ENCODE measurements at regions not wholly inside any gene's neighbourhood (a gene's known extent, or its start where the extent isn't known, plus 50 kb on each side); places are given as distances from the start of the nearest gene placed in this dataset.

DNA sequence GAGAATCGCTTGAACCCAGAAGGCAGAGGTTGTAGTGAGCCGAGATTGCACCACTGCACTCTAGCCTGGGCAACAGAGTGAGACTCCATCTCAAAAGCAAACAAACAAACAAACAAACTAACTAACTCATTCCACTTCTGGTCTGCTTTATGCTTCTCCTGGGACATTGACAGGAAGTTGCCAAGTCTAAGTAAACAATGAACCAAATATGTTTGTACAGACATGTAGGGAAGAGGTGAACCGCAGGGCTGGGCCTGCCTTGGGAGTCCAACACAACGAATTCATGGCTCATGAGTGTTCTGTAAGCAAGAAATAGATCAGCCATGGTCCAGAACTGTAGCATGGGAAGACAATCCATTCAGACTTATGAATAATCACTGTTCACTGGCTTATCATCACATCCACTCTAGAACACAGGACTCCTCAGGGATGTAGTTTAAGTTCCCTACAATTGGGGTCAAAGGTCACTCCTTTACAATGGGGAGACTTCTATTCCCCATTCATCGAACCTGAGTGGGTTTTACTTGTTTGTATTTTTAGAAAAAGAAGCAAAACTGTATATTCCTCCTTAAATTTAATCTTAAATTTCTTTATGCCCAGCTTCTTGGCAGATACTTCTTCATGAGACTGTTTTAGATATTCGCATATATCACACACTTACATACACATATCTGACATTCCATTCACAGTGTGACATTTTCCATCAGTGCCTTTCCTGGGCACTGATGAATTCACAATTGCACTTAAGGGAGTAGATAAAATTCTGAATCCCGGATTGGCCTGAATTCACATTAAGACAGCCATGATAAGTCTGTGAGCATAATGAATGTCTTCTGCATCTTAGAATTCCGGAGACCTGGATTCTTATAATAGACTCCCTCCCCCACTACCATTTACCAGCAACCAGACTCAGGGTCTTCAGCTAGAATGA lies 159.1 kb upstream of the EEPD1 start:
- TF ChIP-seq, protein P1, sequence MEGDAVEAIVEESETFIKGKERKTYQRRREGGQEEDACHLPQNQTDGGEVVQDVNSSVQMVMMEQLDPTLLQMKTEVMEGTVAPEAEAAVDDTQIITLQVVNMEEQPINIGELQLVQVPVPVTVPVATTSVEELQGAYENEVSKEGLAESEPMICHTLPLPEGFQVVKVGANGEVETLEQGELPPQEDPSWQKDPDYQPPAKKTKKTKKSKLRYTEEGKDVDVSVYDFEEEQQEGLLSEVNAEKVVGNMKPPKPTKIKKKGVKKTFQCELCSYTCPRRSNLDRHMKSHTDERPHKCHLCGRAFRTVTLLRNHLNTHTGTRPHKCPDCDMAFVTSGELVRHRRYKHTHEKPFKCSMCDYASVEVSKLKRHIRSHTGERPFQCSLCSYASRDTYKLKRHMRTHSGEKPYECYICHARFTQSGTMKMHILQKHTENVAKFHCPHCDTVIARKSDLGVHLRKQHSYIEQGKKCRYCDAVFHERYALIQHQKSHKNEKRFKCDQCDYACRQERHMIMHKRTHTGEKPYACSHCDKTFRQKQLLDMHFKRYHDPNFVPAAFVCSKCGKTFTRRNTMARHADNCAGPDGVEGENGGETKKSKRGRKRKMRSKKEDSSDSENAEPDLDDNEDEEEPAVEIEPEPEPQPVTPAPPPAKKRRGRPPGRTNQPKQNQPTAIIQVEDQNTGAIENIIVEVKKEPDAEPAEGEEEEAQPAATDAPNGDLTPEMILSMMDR (IDR thresholded peaks at IDR 0.05; ENCODE audit: low read depth, low read length, missing control alignments), result no peak

DNA sequence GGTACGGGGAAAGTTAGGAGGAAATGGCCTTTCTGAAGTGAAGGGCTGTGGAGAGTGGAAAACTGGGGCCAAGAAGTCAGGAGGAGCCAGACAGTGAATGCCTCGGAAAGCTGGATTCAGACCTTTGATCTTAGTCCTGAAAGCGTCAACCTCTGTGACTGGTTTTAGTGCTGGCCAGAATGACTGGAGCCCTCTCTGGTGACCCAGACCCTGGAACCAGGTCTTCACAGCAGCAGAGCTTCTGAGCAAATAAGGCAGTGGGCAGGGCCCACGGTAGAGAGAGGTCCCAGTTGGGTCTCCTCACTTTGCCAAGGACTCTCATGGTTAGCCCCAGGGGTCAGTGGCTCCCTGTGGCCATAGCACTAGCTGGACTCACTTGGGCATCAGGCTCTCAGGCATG lies 157.7 kb upstream of the EEPD1 start:
- in situ Hi-C loops (cut with HindIII; ENCODE audit: low pct_ligation_motif_present, low sequenced_read_pairs), result loop anchor here (25.0 kb wide), 1 partner anchor 317 kb away; no protein-coding TSS in a partner anchor
- TF ChIP-seq, protein P1 (IDR thresholded peaks at IDR 0.05; ENCODE audit: low read depth, low read length, missing control alignments), result no peak
- no peaks in the 10 kb centered on the region for H3K36me3 ChIP-seq (replicated peaks)
- no peak overlapping the region for H3K27ac ChIP-seq
- no peak overlapping the region for H3K4me3 ChIP-seq (ENCODE audit: low read depth, low read length)
- no peaks in the 10 kb centered on the region for H3K27me3 ChIP-seq (replicated peaks)
- no peak for DNase-seq

More for the DNA sequence above, 159.1 kb upstream of the EEPD1 start:
- in situ Hi-C loops (cut with HindIII; ENCODE audit: low pct_ligation_motif_present, low sequenced_read_pairs), result loop anchor here (25.0 kb wide), 1 partner anchor 318 kb away; no protein-coding TSS in a partner anchor
- H3K4me3 ChIP-seq (ENCODE audit: low read depth, low read length), result no peak overlapping the region
- no peaks in the 10 kb centered on the region for H3K36me3 ChIP-seq (replicated peaks)
- H3K27me3 ChIP-seq (replicated peaks), result no peaks in the 10 kb centered on the region
- no peak overlapping the region for H3K27ac ChIP-seq
- peak; percentile 47 for DNase-seq

DNA sequence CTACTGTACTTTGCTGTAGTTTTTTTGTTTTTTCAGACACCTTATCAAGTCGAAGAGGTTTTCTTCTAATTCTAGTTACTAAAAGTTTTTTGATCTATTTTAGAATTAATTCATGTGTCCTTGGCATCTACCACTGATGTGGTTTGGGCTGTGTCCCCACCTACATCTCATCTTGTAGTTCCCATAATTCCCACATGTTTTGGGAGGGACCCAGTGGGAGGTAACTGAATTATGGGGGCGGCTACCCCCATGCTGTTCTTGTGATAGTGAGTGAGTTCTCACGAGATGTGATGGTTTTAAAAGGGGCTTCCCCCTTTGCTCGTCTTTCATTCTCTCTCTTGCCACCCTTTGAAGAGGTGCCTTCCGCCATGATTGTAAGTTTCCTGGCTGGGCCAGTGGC lies 154.6 kb upstream of the EEPD1 start:
- in situ Hi-C loops (cut with HindIII; ENCODE audit: low pct_ligation_motif_present, low sequenced_read_pairs), result loop anchor here (25.0 kb wide), 1 partner anchor 314 kb away; no protein-coding TSS in a partner anchor
- TF ChIP-seq, protein P1 (IDR thresholded peaks at IDR 0.05; ENCODE audit: low read depth, low read length, missing control alignments), result no peak
- H3K27ac ChIP-seq, result no peak overlapping the region

DNA sequence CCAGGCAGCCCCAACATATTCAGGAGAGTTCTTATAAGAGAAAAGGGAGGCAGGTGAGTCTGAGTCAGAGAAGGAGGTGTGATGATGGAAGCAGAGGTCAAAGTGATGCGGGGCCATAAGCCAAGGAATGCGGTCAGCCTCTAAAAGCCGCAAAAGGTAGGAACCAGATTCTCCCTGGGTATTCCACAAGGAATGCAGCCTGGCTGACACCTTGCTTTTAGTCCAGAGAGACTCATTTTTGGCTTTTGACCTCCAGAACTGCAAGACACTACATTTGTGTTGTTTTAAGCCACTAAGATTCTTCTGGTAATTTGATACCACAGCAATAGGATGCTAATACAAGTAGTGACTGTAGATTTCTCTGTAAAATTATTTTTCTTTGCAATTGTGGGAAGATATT lies 151.5 kb upstream of the EEPD1 start:
- peak; percentile 19 for DNase-seq
- Histone ChIP-seq H3K27me3 (replicated peaks) (no peaks in the 10 kb centered on the region), H3K27ac (no peak overlapping the region), H3K36me3 (replicated peaks) (no peaks in the 10 kb centered on the region), H3K4me3 (ENCODE audit: low read depth, low read length) (no peak overlapping the region)
- in situ Hi-C loops (cut with HindIII; ENCODE audit: low pct_ligation_motif_present, low sequenced_read_pairs), result no loop called here
- TF ChIP-seq, protein P1 (IDR thresholded peaks at IDR 0.05; ENCODE audit: low read depth, low read length, missing control alignments), result no peak

More for the DNA sequence above, 154.6 kb upstream of the EEPD1 start:
- DNase-seq, result no peak
- no peaks in the 10 kb centered on the region for H3K36me3 ChIP-seq (replicated peaks)
- no peaks in the 10 kb centered on the region for H3K27me3 ChIP-seq (replicated peaks)
- no peak overlapping the region for H3K4me3 ChIP-seq (ENCODE audit: low read depth, low read length)

DNA sequence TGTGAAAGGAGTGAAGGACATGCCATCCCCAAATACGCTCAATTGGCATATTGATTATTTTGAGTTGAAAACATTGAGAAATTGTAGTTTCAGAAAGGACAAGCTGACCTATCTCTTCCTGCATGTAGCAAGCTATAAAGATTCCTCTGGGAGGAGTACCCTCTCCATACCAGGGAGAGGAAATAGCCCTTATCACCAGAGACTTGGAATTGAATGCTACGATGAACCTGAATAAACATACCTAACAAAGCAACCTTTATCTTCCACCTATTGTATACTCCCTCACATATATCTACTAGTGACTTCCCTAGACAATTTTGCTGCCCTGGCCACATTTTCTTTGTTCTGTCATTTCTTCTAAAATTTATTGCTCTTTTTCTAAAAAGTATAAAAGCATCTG lies 150.2 kb upstream of the EEPD1 start:
- Histone ChIP-seq H3K27me3 (replicated peaks) (no peaks in the 10 kb centered on the region), H3K27ac (no peak overlapping the region), H3K4me3 (ENCODE audit: low read depth, low read length) (no peak overlapping the region), H3K36me3 (replicated peaks) (no peaks in the 10 kb centered on the region)
- in situ Hi-C loops (cut with HindIII; ENCODE audit: low pct_ligation_motif_present, low sequenced_read_pairs), result no loop called here
- TF ChIP-seq, protein P1 (IDR thresholded peaks at IDR 0.05; ENCODE audit: low read depth, low read length, missing control alignments), result no peak
- DNase-seq, result no peak

All from brain microvascular endothelial cell (primary cell).